GM19239 (cell line): ENCODE measurements at regions not wholly inside any gene's neighbourhood (a gene's known extent, or its start where the extent isn't known, plus 50 kb on each side); places are given as distances from the start of the nearest gene placed in this dataset.

Source experiments
- DNase-seq: peaks from one replicate; pipeline ENCODE4 v3.0.0; 2011; ENCODE audit warnings: low spot score; ENCODE audit not compliant: insufficient read length
- FAIRE-seq: peaks from 2 replicates; lab custom pipeline; 2011; peaks lifted over from hg19 to GRCh38; lab: Jason Lieb, UNC

DNA sequence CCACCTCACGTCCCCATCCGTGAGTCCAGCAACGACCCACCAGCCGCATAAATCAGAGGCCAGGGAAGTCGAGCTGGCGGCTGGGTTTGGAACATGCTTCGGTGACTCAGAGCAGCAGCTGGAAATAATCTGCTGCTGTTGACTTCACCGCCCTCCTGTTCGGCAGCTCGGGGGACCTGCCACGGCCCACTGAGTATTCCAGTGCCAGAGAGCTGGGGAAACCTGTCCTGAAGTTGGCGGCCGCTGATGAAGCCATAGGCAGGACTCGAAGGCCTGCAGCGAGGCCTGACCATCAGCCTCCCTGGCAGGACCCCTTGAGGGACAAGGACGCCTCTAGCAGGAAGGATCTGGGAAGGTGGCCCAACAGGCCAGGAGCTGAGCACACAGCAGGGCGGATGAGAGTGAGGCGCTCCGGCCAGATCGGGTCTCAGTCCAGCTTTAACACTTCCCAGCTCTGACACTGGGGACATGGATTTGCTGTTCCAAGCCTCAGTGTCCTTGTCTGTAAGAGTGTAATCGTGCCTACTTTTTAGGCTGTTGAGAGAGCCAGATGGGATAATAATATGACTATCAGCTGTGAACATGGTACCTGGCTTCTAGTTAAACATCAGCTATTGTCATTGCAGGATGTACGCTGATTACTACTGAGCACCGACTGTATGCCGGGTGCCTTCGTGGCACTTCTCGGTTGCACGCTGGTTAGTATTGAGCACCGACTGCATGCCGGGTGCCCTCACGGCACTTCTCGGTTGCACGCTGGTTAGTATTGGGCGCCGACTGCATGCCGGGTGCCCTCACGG is 50.4 kb upstream of the CIBAR2 start:
- DNase-seq (no peak), FAIRE-seq (no peak)

DNA sequence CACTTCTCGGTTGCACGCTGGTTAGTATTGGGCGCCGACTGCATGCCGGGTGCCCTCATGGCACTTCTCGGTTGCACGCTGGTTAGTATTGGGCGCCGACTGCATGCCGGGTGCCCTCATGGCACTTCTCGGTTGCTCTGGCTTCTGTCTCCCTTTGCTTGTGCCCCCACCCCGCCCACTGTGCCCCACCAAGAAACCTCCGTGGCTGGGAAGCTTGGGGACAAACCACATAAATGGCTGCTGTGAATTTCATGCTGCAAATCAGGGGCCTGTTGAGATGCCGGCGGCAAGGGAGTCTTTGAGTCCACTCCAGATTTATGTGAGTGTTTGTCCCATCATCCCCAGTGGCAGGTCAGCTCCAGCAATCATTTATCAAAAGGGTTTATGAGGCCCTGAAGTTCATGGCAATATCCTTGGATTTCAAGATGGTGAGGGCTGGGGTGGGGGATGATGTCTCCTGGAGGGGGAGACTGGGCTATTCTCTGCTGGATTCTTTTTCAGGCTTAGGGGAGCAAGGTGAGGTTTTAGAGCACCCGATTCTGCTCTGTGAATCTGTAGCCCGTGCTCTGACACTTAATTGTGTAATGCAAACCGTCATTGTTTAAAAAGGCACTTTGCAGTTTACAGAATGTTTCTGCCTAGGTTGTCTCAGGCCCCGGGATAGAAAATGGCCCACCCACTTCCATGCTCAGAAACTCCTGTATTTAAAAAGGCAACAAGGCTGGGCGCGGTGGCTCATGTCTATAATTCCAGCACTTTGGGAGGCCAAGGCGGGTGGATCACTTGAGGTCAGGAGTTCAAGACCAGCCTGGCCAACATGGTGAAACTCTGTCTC is 51.2 kb upstream of the CIBAR2 start:
- DNase-seq: no peak
- FAIRE-seq: no peak

DNA sequence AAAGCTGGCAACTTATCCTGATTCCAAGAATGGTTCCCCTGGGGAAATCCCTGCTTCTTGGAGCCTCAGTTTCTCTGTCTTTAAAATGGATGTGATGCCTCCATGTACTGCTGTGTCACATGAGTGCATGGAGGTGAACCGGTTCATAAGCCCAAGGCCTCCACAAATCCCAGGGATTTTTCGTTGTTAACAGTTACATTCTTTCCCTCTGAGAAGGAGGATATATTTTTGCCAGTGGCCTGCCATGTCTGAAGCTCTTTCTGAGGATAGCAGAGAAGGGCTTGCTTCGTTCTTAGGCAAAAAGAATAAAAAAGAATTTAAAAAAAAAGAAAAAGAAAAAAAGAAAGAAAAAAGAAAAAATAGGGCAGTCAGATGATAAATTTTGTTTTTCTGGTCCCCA is 52.2 kb upstream of the CIBAR2 start:
- no peak for FAIRE-seq
- no peak for DNase-seq

DNA sequence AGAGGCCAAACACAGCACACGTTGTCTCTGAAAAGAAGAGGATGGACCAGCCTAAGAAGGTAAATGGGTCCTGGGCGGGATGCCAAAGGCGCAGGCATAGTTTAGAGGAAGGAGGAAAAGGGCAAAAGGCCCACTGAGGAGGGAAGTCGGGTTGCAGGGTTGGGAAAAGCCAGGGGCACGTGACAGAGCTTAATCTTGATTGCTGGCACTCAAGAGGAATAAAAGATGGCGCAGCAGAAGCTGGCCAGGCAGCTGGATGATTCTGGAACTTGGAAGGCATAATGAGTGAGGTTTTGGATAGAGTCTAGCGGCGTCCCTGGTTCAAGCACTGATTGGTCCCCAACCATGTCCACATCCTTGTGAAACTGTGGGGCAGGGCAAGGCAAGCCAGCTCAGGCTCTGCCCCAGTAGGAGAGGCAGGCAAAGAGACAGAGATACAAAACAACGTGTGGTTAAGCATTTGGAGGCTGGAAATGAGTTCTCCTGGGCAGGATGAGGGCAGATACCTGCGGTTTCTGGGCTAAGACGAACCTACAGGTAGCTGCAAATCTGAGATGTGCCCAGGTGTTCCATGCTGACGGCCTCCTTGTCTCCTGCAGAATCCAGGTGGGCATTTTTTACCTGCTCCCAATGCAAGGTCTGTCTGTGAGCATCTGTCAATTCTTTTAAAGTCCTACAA is 52.7 kb upstream of the CIBAR2 start:
- DNase-seq (no peak), FAIRE-seq (no peak)

DNA sequence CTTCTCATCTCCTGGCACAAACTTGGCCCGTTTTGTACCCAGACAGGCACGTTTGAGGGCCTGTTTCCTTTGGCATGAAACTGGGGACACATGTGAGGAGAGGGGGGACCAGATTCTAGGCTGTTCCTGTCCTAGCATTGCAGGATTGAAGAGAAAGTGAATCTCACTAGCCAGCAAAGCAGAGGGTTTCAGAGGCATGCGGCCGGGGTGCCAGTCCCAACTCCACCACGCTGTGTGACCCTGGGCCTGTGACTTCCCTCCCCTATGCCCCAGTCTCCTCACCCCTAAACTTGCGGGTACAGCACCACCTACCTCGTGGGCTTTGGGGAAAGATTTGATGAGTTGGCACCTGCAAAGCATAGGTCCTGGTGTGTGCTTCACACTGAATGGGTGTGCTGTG is 53.5 kb upstream of the CIBAR2 start:
- FAIRE-seq: no peak
- no peak for DNase-seq

DNA sequence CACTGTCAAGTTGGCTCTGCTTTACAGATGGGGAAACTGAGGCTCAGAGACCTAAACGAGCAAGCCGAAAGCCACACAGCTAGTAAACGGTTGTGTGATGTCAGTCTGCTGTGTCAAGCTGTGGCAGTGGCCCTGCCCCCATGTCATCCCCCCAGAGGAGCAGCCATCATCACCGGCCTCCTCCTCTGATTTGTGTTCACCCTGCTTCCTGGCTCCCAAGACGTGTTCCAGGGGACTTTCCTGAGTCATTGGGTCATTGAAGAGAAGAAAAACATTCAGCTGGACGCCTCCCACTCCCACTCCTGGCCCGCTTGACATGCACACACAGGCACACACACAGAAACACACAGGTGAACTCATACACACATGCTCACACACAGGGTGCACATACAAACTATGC is 54.0 kb upstream of the CIBAR2 start:
- DNase-seq: no peak
- no peak for FAIRE-seq

DNA sequence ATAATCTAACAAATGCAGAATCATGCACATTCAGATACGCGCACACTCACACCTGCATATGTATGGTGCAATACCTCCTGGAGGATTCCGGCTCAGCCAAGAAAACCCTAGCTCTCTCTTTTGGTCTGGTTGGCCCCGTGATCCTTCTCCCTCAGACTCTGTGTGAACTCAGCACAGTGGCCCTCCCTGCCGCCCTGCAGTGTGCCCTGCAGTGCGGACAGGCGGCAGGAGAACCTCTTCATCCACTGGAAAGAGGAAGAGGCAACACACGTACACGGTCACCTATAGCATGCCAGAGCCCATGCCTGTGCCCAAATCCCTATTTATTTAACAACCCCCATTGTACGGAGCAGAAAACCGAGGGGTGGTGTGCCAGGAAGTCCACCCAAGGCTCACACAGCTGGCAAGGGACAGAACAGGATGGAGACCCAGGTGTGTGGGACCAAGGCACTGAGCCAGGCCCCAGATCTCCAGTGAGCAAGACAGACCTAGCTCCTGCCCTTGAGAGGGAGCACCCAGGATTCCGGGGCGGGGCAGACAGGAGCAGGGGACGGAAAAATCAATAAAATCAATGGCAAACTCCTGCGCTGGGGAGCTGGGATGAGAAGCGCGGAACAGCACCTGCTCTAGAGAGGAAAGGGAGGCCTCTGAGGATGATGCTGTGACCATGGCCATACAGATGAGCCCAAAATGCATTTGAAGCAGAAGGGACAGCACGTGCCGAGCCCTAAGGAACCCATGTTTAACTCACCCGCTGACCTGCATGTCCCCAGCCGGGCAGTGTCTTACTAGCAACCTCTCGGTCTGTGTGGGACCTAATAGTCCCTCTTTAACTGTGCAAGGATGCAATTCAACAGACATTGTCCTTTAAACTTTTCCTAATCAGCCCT is 54.7 kb upstream of the CIBAR2 start:
- DNase-seq (no peak), FAIRE-seq (no peak)

DNA sequence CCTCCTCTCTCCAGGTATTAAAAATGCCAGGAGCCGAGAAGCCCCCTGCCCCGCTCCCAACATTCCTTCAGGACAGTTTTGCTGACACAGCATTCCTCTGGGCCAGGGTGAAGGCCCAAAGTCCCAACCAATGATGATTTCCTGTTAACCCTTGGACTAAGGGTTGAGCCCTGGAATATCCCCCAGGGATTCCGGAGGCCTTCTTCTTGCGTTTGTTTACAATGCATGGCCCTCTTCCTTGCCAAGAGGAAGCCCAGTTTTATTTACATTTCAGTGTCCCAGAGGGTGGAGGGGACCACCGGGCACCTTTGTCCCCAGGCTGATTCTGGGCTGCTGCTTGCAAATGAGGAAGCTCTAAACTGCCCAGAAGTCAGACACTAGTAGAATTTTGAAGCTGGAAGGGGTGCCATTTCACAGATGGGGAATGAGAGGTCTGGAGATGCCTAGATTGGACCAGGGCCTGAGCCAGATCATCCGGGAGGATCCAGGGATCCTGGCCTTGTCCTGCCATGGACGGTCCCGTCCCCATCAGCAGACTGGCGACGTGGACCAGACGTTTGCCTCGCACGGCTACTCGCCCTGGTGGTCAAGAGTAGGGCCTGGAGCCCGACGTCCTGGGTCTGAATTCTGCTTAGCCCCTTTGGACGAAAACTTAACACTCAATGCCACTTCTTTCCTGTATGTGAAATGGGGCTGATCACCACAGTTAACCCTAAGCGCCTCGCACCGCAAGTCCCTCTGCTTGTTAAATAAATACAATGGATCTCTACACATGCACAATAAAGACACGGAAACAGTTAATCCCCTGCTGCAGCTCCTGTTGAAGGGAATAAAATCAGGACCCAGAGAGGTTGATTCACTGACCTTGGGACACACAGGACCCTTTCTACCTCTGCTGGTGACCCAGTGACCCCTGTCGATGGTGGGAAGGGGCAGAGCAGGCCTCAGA is 55.6 kb upstream of the CIBAR2 start:
- DNase-seq (no peak), FAIRE-seq (no peak)

DNA sequence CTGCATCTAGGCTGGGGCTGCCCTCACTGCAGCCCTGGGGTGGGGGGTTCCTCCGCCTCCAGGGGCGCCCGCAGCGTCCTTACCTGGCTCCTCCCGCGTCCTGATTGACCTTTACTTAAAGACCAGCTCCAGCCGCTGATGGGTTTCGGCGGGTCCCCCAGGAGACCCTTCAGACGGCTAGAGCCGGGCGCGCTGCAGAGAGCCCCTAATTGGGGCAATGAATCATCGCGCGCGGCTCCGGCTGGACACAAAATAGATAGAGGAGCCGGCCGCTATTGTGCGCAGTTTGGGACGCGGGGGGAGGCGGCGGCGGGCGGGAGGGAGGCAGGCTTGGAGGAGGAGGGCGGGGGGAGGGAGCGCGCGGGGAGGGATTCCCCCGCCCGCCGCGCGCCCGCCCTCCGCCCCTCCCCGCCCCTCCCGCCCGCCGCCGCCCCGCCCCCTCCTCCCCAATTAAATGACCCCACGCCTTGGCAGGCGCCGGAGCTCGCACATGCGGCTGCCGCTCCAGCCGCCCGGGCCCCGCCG is 56.5 kb upstream of the CIBAR2 start:
- DNase-seq (no peak), FAIRE-seq (no peak)

DNA sequence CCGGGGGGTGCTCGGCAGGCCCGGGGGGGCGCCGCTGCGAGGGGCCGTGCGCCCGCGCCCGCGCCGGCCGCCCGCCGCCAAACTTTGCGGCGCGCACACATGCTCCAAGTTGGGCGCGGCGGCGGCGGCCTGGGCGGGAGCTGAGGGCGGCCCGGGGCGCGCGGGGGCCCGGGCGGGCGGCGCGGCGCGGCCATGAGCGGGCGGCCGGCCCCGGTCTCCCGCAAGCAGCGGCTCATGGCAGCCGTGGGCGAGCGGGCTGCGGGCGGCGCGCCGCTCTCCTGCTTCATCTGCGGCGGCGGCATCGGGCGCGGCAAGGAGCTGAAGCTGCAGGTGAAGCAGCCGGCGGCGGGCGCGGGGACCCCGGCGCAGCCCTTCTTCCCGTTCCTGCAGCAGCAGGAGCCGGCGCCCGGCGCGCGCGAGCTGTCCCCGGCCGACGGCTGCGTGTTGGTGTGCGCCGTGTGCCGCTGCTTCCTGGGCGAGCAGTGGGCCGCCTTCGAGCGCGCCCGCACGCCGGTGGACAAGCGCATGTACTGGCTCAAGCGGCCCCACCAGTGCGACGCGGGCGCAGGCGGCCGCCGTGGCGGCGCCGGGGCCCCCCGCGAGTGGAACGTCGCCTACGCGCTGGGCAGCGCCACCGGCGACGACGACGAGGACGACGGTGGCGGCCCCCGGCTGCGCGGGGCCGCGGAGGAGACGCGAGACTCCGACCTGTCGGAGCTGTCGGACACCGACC is 57.2 kb upstream of the CIBAR2 start:
- DNase-seq (no peak), FAIRE-seq (no peak)

DNA sequence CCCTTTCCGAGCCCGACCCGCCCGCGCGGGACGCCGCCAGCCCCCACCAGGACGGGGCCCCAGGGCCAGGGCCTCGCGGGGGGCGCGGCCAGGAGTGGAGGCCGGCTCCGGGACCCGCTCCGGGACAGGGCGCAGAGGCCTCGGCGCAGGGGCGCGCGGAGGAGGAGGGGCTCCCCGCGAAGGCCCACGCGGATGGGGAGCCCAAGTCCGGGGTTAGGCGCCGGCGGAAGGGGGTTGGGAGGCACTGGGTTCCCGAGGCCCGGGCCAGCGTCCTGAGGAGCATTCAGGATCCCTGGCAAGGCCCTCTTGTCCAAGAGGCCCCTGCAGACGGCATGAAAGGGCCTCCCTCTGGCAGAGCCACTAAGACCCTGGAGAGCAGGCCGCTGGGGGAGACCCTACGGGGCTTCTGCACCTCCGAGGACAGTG is 57.8 kb upstream of the CIBAR2 start:
- FAIRE-seq (no peak), DNase-seq (no peak)

DNA sequence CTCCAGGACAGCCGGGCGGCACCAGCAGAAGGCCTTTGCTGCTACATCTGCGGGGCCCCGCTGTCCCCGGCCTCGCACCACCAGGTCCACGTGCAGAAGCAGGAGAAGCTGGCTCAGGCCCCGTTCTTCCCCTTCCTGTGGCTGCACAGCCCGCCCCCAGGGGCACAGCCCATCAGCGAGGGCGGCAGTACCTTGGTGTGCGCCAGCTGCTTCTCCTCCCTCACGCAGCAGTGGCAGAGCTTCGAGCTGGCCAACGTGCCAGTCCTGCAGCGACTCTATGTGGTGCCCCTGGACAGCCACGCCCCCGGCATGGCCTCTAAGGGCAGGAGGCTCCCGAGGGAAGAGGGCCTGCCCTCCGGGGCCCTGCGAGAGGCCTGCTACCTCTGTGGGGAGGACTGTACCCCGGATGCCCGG is 58.3 kb upstream of the CIBAR2 start:
- DNase-seq: no peak
- FAIRE-seq: no peak

DNA sequence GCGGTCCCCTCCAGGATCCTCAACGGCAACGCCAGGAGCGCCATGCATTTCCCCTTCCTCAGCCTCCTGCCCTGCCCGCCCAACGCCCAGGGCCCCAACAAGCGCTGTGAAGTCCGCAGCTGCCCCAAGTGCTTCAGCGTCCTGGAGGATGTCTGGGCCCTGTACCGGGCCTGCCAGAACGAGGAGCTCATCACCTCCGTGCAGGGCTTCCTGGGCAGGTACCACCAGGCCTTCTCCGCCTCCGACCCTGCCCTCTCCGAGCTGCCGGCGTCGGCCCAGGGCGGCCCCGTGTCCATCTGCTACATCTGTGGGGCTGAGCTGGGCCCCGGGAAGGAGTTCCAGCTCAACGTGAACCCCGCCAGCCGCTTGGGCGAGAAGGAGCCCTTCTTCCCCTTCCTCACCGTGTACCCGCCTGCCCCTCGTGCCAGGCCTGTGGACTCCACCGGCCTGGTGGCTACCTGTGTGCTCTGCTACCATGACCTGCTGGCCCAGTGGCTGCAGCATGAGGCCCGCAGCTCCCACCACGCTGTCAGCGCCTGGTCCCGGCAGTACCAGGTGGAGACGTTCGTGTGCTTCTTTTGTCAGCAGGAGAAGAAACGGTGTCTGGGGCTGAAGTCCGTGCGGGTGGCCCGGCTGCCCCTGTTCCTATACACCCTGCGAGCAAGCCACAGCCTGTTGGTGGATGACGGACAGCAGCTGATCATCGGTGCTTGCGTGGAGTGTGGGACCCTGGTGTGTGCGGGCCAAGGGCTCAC is 58.9 kb upstream of the CIBAR2 start:
- FAIRE-seq: no peak

DNA sequence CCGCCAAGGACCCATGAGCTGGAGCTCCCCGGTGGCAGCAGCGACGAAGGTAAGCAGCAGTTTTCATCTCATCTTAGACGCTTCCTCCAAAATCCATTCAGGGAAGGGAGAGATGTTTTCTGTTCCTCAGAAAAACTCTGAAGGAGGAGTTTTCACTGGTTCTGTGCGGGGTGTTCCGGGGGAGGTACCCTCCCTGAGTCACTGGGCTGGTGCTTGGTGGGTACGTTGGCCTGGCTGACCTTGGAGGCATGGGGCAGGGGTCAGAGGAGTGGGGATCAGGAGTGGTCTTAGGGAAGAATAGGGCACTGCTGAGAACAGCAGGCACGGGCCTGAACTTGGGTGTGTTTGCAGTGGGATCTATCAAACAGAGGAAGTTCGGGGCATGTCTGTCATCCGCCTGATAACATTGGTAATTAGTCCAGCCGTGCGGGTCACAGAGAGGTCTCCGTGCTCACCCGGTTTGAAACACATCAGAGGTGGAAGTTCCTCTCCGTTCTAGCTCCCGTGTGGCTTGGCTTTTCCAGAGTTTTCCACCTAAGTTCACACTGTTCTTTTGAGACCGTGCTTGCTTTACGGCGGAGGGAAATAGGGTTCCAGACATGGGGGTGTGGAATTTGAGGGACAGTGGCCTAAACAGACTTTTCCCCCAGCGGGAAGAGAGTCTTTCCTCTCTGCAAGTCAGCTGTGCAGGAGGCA is 59.6 kb upstream of the CIBAR2 start:
- no peak for FAIRE-seq

More for the DNA sequence above, 58.9 kb upstream of the CIBAR2 start:
- DNase-seq: no peak

DNA sequence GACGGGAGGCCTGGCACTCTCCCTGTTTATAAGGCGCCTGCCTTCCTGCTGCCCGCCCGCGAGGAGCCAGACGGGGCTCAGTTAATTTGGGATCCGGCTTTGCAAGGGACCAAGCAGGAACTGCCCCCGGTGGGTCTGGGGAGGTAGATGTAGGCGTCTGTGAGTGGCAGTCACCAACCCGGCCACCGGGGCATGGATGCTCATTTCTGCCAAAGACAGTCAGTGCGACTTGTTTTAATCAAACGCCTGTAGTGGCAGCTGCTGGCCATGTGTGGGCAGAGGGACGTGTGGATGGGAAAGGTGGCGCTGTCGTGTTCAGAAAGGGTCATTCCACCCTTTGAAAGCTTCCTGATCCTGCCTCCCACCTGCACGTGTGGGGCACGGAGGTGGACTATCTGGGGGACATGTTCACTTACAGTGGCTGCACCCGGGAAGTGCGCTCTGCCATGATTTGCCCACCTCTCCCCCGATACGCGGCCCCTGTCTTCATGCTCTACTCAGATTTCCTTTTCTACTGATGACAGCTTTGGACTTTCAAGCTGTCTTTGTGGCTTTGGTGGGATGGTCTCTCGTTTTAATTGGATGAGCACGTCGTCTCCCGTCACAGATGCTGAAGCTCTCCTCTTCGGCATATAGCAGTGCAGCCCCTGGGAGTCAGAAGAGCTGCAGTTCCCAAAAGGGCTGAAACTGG is 60.3 kb upstream of the CIBAR2 start:
- DNase-seq (no peak), FAIRE-seq (no peak)

More for the DNA sequence above, 59.6 kb upstream of the CIBAR2 start:
- no peak for DNase-seq
